GM12878 (cell line): ENCODE measurements at regions not wholly inside any gene's neighbourhood (a gene's known extent, or its start where the extent isn't known, plus 50 kb on each side); places are given as distances from the start of the nearest gene placed in this dataset.

ENCODE experiments used
- ATAC-seq: fragments of 200-7000 bp; cut with Tn5 transposase; 3 replicates; pipeline ENCODE4 v1.9.1; 2020; ENCODE audit warnings: mild to moderate bottlenecking, moderate library complexity
- BruUV-seq: library from RNA; stranded (reverse); fragments of 400-500 nt; replicated peaks from 2 replicates; lab custom pipeline; 2021; lab: Mats Ljungman, UMichigan
- CTCF ChIA-PET: fragments of 300-600 bp; sonication (Branson Sonifier 250); formaldehyde crosslinking; extraction: SDS; loops from one replicate; lab custom pipeline; 2021; ENCODE audit warnings: inconsistent platforms; lab: Yijun Ruan, JAX
- POLR2A ChIA-PET: fragments of 350-600 bp; formaldehyde crosslinking; extraction: SDS; loops from one replicate; lab custom pipeline; 2021; ENCODE audit warnings: inconsistent platforms; lab: Charles Lee
- RAD21 ChIA-PET: fragments of 300-600 bp; sonication (Branson Sonifier 250); formaldehyde crosslinking; loops from one replicate; lab custom pipeline; 2023; ENCODE audit warnings: antibody characterized with exemption; ENCODE audit not compliant: unreplicated experiment; lab: Charles Lee
- SMC1A ChIA-PET: fragments of 300-600 bp; sonication (Branson Sonifier 250); formaldehyde crosslinking; loops from one replicate; lab custom pipeline; 2023; ENCODE audit not compliant: unreplicated experiment, uncharacterized antibody; lab: Charles Lee
- DNase-seq: peaks from one replicate; pipeline ENCODE4 v3.0.0-alpha.2; 2011; ENCODE audit warnings: low read depth, low spot score
- FAIRE-seq: peaks from 3 replicates; lab custom pipeline; 2011; peaks lifted over from hg19 to GRCh38; lab: Jason Lieb, UNC
- H2AFZ ChIP-seq: 2 replicates; pipeline ENCODE4 v1.6.0; 2011; ENCODE audit warnings: low read depth, low read length, control low read depth; ENCODE audit not compliant: control insufficient read depth
- H3K27ac ChIP-seq: 2 replicates; pipeline ENCODE4 v1.5.1; 2011; ENCODE audit warnings: control low read depth; ENCODE audit not compliant: control insufficient read depth, insufficient read depth
- H3K27me3 ChIP-seq, 2 experiments: replicated peaks in 1 of 2; 2 replicates each; pipeline versions ENCODE4 v1.6.0 to v1.6.1; 2011; ENCODE audit warnings: low read length in 1 of 2; ENCODE audit not compliant: control insufficient read depth in 2 of 2, insufficient read depth in 2 of 2
- H3K36me3 ChIP-seq, 2 experiments: 2 replicates each; pipeline ENCODE4 v1.5.1; 2011; ENCODE audit warnings: low read length in 1 of 2; ENCODE audit not compliant: control insufficient read depth in 2 of 2, insufficient read depth in 2 of 2
- H3K4me1 ChIP-seq: 2 replicates; pipeline ENCODE4 v1.6.1; 2011; ENCODE audit warnings: mild to moderate bottlenecking, low read length, moderate library complexity, mixed read lengths; ENCODE audit not compliant: control insufficient read depth, insufficient read depth
- H3K4me2 ChIP-seq: 2 replicates; pipeline ENCODE4 v1.6.0; 2011; ENCODE audit warnings: control low read depth; ENCODE audit not compliant: control insufficient read depth, insufficient read depth
- H3K4me3 ChIP-seq: fragments of 200-600 bp; sonication (generic); 2 replicates; pipeline ENCODE4 v1.5.1; 2016
- H3K79me2 ChIP-seq: 2 replicates; pipeline ENCODE4 v1.6.0; 2011; ENCODE audit warnings: low read length; ENCODE audit not compliant: control insufficient read depth, insufficient read depth
- H3K9ac ChIP-seq: 2 replicates; pipeline ENCODE4 v1.8.0; 2011; ENCODE audit warnings: low read length, control low read depth, mixed read lengths; ENCODE audit not compliant: control insufficient read depth, insufficient read depth
- H3K9me3 ChIP-seq: replicated peaks from 3 replicates; pipeline ENCODE4 v1.5.1; 2011; ENCODE audit warnings: mild to moderate bottlenecking, low read length; ENCODE audit not compliant: control insufficient read depth, insufficient read depth
- H4K20me1 ChIP-seq: 2 replicates; pipeline ENCODE4 v1.6.0; 2011; ENCODE audit not compliant: control insufficient read depth, insufficient read depth
- ASH2L ChIP-seq: fragments of 300-600, 200-600 bp; sonication (generic); IDR thresholded peaks from 2 replicates; pipeline ENCODE4 v1.6.1; 2017; ENCODE audit warnings: low read depth, mild to moderate bottlenecking, borderline replicate concordance
- CHD4 ChIP-seq: fragments of 200-600 bp; sonication (generic); IDR thresholded peaks from 2 replicates; pipeline ENCODE4 v1.6.1; 2016; ENCODE audit warnings: mild to moderate bottlenecking
- ESRRA ChIP-seq: IDR thresholded peaks from 2 replicates; pipeline ENCODE4 v1.6.1; 2012; ENCODE audit warnings: mild to moderate bottlenecking, low read length, improper control_type of control experiment
- FOXM1 ChIP-seq: IDR thresholded peaks from 2 replicates; pipeline ENCODE4 v1.6.1; 2012; ENCODE audit warnings: low read depth, mild to moderate bottlenecking, inconsistent platforms, low read length, moderate library complexity
- JUNB ChIP-seq: IDR thresholded peaks from 2 replicates; pipeline ENCODE4 v1.6.1; 2016; ENCODE audit warnings: antibody characterized with exemption, mild to moderate bottlenecking
- KAT2A ChIP-seq: conservative IDR thresholded peaks from 2 replicates; pipeline ENCODE4 v1.6.1; 2011; ENCODE audit warnings: low read depth, low read length; ENCODE audit not compliant: control insufficient read depth
- MYC ChIP-seq: IDR thresholded peaks from 2 replicates; pipeline ENCODE4 v1.6.1; 2011; ENCODE audit warnings: mild to moderate bottlenecking, low read length, moderate library complexity, inconsistent platforms; ENCODE audit not compliant: insufficient read depth, insufficient replicate concordance, insufficient read length, severe bottlenecking
- NBN ChIP-seq: fragments of 450-650 bp; IDR thresholded peaks from 2 replicates; pipeline ENCODE4 v1.6.1; 2016
- POLR2AphosphoS2 ChIP-seq: IDR thresholded peaks from 2 replicates; pipeline ENCODE4 v1.6.1; 2011; ENCODE audit warnings: low read depth, mild to moderate bottlenecking, low read length, improper control_type of control experiment, moderate library complexity
- ZNF274 ChIP-seq: IDR thresholded peaks from one replicate; pipeline ENCODE4 v1.8.0; 2011; ENCODE audit not compliant: insufficient read length, insufficient read depth
- whole genome bisulfite sequencing: methylation state at CpG from one replicate; pipeline ENCODE4 v1.1.6; 2016; ENCODE audit warnings: low lambda C conversion rate; ENCODE audit not compliant: insufficient replicate concordance, insufficient coverage; ENCODE audit errors: missing lambda C conversion rate; 5-methylcytosine and 5-hydroxymethylcytosine counted together
- in situ Hi-C: fragments of 300-500 bp; cut with MboI; formaldehyde crosslinking; loops from 9 replicates; pipeline ENCODE4 v1.14.3; 2018; ENCODE audit warnings: mixed read lengths
- intact Hi-C: fragments of 100-400 bp; cut with micrococcal nuclease; formaldehyde crosslinking; loops from one replicate; pipeline ENCODE4 v1.14.2; 2022; ENCODE audit not compliant: unreplicated experiment
- TF ChIP-seq, protein P1 (sequence below): IDR thresholded peaks from 2 replicates; pipeline ENCODE4 v1.6.1; 2011; ENCODE audit warnings: borderline replicate concordance, low read depth, mild to moderate bottlenecking, moderate library complexity, mixed read lengths, low read length; ENCODE audit not compliant: insufficient read depth; ENCODE audit errors: extremely low read length
- TF ChIP-seq, protein P2 (sequence below): IDR thresholded peaks from 2 replicates; pipeline ENCODE4 v1.6.1; 2011; ENCODE audit warnings: borderline replicate concordance, low read depth, mild to moderate bottlenecking, moderate library complexity, low read length; ENCODE audit not compliant: insufficient read depth, poor library complexity, severe bottlenecking

DNA sequence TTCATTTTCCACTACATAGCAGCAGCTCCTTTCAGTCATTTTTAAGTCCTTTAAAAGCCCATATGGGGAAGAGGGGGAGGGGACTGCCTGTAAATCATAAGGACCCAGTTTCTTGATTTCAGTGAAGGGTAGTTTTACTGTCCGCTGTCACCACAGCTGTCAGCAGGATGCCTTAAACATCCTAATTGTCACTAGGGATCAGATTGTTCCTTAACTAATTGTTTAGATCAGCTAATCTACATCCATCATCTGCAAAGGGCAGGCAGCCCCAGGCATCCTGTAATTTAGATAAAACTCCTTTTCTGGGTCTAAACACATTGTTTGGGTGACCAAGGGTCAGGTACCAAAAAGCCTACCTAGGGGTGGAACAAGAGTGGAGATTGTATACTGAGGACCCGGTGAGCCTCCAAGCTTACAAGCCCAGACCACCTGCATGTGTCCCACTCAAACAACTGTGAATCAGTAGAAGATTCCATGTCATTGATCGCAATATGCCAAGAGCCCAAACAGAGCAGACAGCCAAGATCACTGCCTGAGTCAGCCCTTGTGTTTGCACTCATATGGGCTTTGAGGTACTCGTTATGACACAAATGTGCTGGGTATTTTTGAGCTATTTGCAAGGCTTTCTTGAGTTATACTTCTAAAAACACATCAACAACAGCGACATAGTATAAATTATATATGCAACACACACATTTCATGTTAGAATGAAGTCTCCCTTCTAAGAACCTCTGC, 198.7 kb upstream of the CEP162 start:
- in situ Hi-C loops, result loop anchor here (5.0 to 10.0 kb wide), 2 partner anchors 699 to 896 kb away; no protein-coding TSS in a partner anchor
- 34% methylated on average over 5 of the region's 5 CpGs for WGBS
- H2AFZ ChIP-seq, result no peak overlapping the region

More for the DNA sequence above, 198.7 kb upstream of the CEP162 start:
- ATAC-seq (no peak), DNase-seq (no peak), FAIRE-seq (no peak)
- intact Hi-C loops, result no loop called here
- H3K9ac ChIP-seq, result no peak overlapping the region
- H3K4me3 ChIP-seq, result no peak overlapping the region
- H3K9me3 ChIP-seq, result no peaks in the 10 kb centered on the region
- POLR2A ChIA-PET, result no interaction called here
- H3K79me2 ChIP-seq, result no peaks in the 10 kb centered on the region
- H3K36me3 ChIP-seq, result no peaks in the 10 kb centered on the region
- H3K27me3 ChIP-seq, result 0 out of 4 replicates have a peak, but pooled peaks cover 0 to 4% of the 10 kb centered on the region in 2 experiments
- no peak overlapping the region for H3K4me2 ChIP-seq
- H4K20me1 ChIP-seq, result no peaks in the 10 kb centered on the region
- SMC1A ChIA-PET, result interaction anchor here (0.6 to 5.8 kb wide), 29 partner anchors 13 to 701 kb away, joined by 3 to 50 read pairs (median 4); no protein-coding TSS in a partner anchor
- no peaks in the 10 kb centered on the region for H3K4me1 ChIP-seq
- H3K27ac ChIP-seq, result no peak overlapping the region
- CTCF ChIA-PET, result interaction anchor here (0.5 to 5.1 kb wide), 21 partner anchors 13 to 1111 kb away, joined by 3 to 55 read pairs (median 4); no protein-coding TSS in a partner anchor
- RAD21 ChIA-PET, result interaction anchor here (0.7 to 2.8 kb wide), 16 partner anchors 15 to 701 kb away, joined by 3 to 16 read pairs (median 4); no protein-coding TSS in a partner anchor
- TF ChIP-seq ESRRA (no peak), FOXM1 (no peak), ZNF274 (no peak), POLR2AphosphoS2 (no peak), KAT2A (no peak), CHD4 (no peak), NBN (no peak), ASH2L (no peak), MYC (no peak), JUNB (no peak)
- TF ChIP-seq, protein P1, sequence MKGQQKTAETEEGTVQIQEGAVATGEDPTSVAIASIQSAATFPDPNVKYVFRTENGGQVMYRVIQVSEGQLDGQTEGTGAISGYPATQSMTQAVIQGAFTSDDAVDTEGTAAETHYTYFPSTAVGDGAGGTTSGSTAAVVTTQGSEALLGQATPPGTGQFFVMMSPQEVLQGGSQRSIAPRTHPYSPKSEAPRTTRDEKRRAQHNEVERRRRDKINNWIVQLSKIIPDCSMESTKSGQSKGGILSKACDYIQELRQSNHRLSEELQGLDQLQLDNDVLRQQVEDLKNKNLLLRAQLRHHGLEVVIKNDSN, result no peak
- TF ChIP-seq, protein P2, sequence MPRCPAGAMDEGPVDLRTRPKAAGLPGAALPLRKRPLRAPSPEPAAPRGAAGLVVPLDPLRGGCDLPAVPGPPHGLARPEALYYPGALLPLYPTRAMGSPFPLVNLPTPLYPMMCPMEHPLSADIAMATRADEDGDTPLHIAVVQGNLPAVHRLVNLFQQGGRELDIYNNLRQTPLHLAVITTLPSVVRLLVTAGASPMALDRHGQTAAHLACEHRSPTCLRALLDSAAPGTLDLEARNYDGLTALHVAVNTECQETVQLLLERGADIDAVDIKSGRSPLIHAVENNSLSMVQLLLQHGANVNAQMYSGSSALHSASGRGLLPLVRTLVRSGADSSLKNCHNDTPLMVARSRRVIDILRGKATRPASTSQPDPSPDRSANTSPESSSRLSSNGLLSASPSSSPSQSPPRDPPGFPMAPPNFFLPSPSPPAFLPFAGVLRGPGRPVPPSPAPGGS, result no peak
- no TSS peak for BruUV-seq
